Hepatocyte (in vitro differentiated cells): ENCODE measurements at regions not wholly inside any gene's neighbourhood (a gene's known extent, or its start where the extent isn't known, plus 50 kb on each side); places are given as distances from the start of the nearest gene placed in this dataset.

Experiments
- DNase-seq: peaks from one replicate; pipeline ENCODE4 v3.0.0-alpha.2; 2016; ENCODE audit warnings: low spot score
- H2AFZ ChIP-seq: fragments of 200-600 bp; sonication (generic); 2 replicates; pipeline ENCODE4 v1.6.0; 2016; ENCODE audit warnings: antibody characterized with exemption, mild to moderate bottlenecking
- H3K27ac ChIP-seq: fragments of 200-600 bp; sonication (generic); 2 replicates; pipeline ENCODE4 v1.5.1; 2016; ENCODE audit warnings: mild to moderate bottlenecking
- H3K27me3 ChIP-seq: fragments of 200-600 bp; sonication (generic); 2 replicates; pipeline ENCODE4 v1.6.1; 2016
- H3K36me3 ChIP-seq: fragments of 200-600 bp; sonication (generic); replicated peaks from 2 replicates; pipeline ENCODE4 v1.5.1; 2016; ENCODE audit warnings: low read depth; ENCODE audit not compliant: insufficient read depth
- H3K4me1 ChIP-seq: fragments of 200-600 bp; sonication (generic); 2 replicates; pipeline ENCODE4 v1.5.1; 2016; ENCODE audit warnings: mild to moderate bottlenecking, moderate library complexity; ENCODE audit not compliant: insufficient read depth
- H3K4me2 ChIP-seq: fragments of 200-600 bp; sonication (generic); 2 replicates; pipeline ENCODE4 v1.6.0; 2016
- H3K4me3 ChIP-seq: fragments of 200-600 bp; sonication (generic); 2 replicates; pipeline ENCODE4 v1.5.1; 2016; ENCODE audit warnings: mild to moderate bottlenecking
- H3K79me2 ChIP-seq: fragments of 200-600 bp; sonication (generic); 2 replicates; pipeline ENCODE4 v1.6.0; 2017; ENCODE audit warnings: mild to moderate bottlenecking
- H3K9me2 ChIP-seq: fragments of 200-600 bp; sonication (generic); replicated peaks from 2 replicates; pipeline ENCODE4 v1.6.0; 2017; ENCODE audit warnings: mild to moderate bottlenecking; ENCODE audit not compliant: insufficient read depth
- H3K9me3 ChIP-seq: fragments of 200-600 bp; sonication (generic); 2 replicates; pipeline ENCODE4 v1.5.1; 2016; ENCODE audit warnings: low read depth, mild to moderate bottlenecking
- H4K20me1 ChIP-seq: fragments of 200-600 bp; sonication (generic); 2 replicates; pipeline ENCODE4 v1.6.0; 2016; ENCODE audit warnings: mild to moderate bottlenecking; ENCODE audit not compliant: insufficient read depth, poor library complexity, severe bottlenecking
- CTCF ChIP-seq: fragments of 200-600 bp; sonication (generic); IDR thresholded peaks from 2 replicates; pipeline ENCODE4 v1.5.1; 2016; ENCODE audit warnings: antibody characterized with exemption, mild to moderate bottlenecking; ENCODE audit not compliant: poor library complexity
- EZH2 ChIP-seq: fragments of 200-600 bp; sonication (generic); IDR thresholded peaks from 2 replicates; pipeline ENCODE4 v1.6.1; 2016; ENCODE audit warnings: antibody characterized with exemption, mild to moderate bottlenecking, borderline replicate concordance
- EZH2phosphoT487 ChIP-seq: fragments of 200-600 bp; sonication (generic); IDR thresholded peaks from one replicate; pipeline ENCODE4 v1.6.1; 2018; ENCODE audit warnings: antibody characterized with exemption, mild to moderate bottlenecking, low read depth, moderate library complexity; ENCODE audit not compliant: unreplicated experiment, severe bottlenecking
- WGBS: methylation state at CpG from one replicate; pipeline ENCODE4 v1.1.6; 2016; ENCODE audit warnings: low lambda C conversion rate; ENCODE audit errors: missing lambda C conversion rate; 5-methylcytosine and 5-hydroxymethylcytosine counted together

GRCh38 chr7:81120111-81120510 lies 201.3 kb upstream of the SEMA3C start:
- H3K9me3 ChIP-seq, result no peaks in the 10 kb centered on the region
- no peak for DNase-seq
- no peak overlapping the region for H3K27ac ChIP-seq
- 84% methylated on average over 4 of the region's 4 CpGs for WGBS
- no peak for TF ChIP-seq EZH2
- no peak for TF ChIP-seq EZH2phosphoT487
- no peak for TF ChIP-seq CTCF
- H3K79me2 ChIP-seq, result no peaks in the 10 kb centered on the region
- no peaks in the 10 kb centered on the region for H3K9me2 ChIP-seq
- no peaks in the 10 kb centered on the region for H3K4me1 ChIP-seq
- H3K36me3 ChIP-seq, result no peaks in the 10 kb centered on the region
- no peak overlapping the region for H3K4me3 ChIP-seq
- no peaks in the 10 kb centered on the region for H3K27me3 ChIP-seq
- H4K20me1 ChIP-seq, result no peaks in the 10 kb centered on the region
- H3K4me2 ChIP-seq, result no peak overlapping the region
- no peak overlapping the region for H2AFZ ChIP-seq

- Histone ChIP-seq H3K4me3 (no peak overlapping the region), H3K9me2 (no peaks in the 10 kb centered on the region), H3K9me3 (no peaks in the 10 kb centered on the region), H3K79me2 (no peaks in the 10 kb centered on the region), H3K36me3 (no peaks in the 10 kb centered on the region), H3K27ac (no peak overlapping the region), H3K27me3 (no peaks in the 10 kb centered on the region), H3K4me2 (no peak overlapping the region), H4K20me1 (no peaks in the 10 kb centered on the region), H3K4me1 (peaks cover 9% of the 10 kb centered on the region), H2AFZ (no peak overlapping the region)
- DNase-seq, result no peak
- 87% methylated on average over 1 of the region's 1 CpG for WGBS
- TF ChIP-seq EZH2 (no peak), EZH2phosphoT487 (no peak)
These were observed 195.8 kb upstream of the SEMA3C start for GRCh38 chr7:81114633-81115032.

- Histone ChIP-seq H3K9me2 (no peaks in the 10 kb centered on the region), H3K36me3 (no peaks in the 10 kb centered on the region), H3K27me3 (no peaks in the 10 kb centered on the region), H3K79me2 (no peaks in the 10 kb centered on the region), H2AFZ (no peak overlapping the region), H3K4me2 (no peak overlapping the region), H4K20me1 (no peaks in the 10 kb centered on the region), H3K9me3 (no peaks in the 10 kb centered on the region), H3K4me1 (peaks cover 9% of the 10 kb centered on the region), H3K27ac (no peak overlapping the region), H3K4me3 (no peak overlapping the region)
- WGBS, result 92% methylated on average over 1 of the region's 1 CpG
- no peak for DNase-seq
- no peak for TF ChIP-seq EZH2
These were observed 193.9 kb upstream of the SEMA3C start for GRCh38 chr7:81112731-81113130.

GRCh38 chr7:81111781-81112540 lies 193.1 kb upstream of the SEMA3C start:
- DNase-seq, result peak; percentile 26
- H3K9me3 ChIP-seq, result no peaks in the 10 kb centered on the region
- 33% methylated on average over 11 of the region's 11 CpGs for WGBS
- H4K20me1 ChIP-seq, result no peaks in the 10 kb centered on the region
- no peak for TF ChIP-seq CTCF
- no peak for TF ChIP-seq EZH2
- no peak for TF ChIP-seq EZH2phosphoT487
- H3K27ac ChIP-seq, result peak overlapping the region; percentile 40
- no peaks in the 10 kb centered on the region for H3K36me3 ChIP-seq
- peaks cover 9% of the 10 kb centered on the region for H3K4me1 ChIP-seq
- H3K9me2 ChIP-seq, result no peaks in the 10 kb centered on the region
- H3K4me3 ChIP-seq, result no peak overlapping the region
- no peaks in the 10 kb centered on the region for H3K79me2 ChIP-seq
- no peaks in the 10 kb centered on the region for H3K27me3 ChIP-seq
- peak overlapping the region; percentile 32 for H3K4me2 ChIP-seq
- H2AFZ ChIP-seq, result peak overlapping the region; percentile 23
